H1 (cell line): ENCODE measurements at regions not wholly inside any gene's neighbourhood (a gene's known extent, or its start where the extent isn't known, plus 50 kb on each side); places are given as distances from the start of the nearest gene placed in this dataset.

Experiments used
- CTCF ChIA-PET: fragments of 300-600 bp; sonication (Branson Sonifier 250); formaldehyde crosslinking; loops from one replicate; lab custom pipeline; 2021; ENCODE audit not compliant: partially characterized antibody; lab: Charles Lee
- POLR2A ChIA-PET: fragments of 300-600 bp; sonication (Branson Sonifier 250); formaldehyde crosslinking; loops from one replicate; lab custom pipeline; 2021; ENCODE audit warnings: inconsistent platforms; ENCODE audit not compliant: partially characterized antibody; lab: Charles Lee
- DNase-seq, 2 experiments: peaks; one replicate each; pipeline versions ENCODE4 v3.0.0 to v3.0.0-alpha.2; 2010 to 2022; ENCODE audit warnings: low spot score in 2 of 2, low read depth in 1 of 2, mixed read lengths in 1 of 2
- FAIRE-seq: peaks from 2 replicates; lab custom pipeline; 2011; peaks lifted over from hg19 to GRCh38; lab: Jason Lieb, UNC
- H2AFZ ChIP-seq: 2 replicates; pipeline ENCODE4 v1.8.1; 2012; ENCODE audit warnings: low read length, inconsistent platforms
- H2AK5ac ChIP-seq: 2 replicates; pipeline ENCODE4 v1.6.1; 2013; ENCODE audit warnings: low read depth, low read length
- H2BK120ac ChIP-seq: replicated peaks from 2 replicates; pipeline ENCODE3; 2013; ENCODE audit warnings: low read depth, low read length, inconsistent platforms
- H2BK12ac ChIP-seq: 2 replicates; pipeline ENCODE4 v1.6.1; 2013; ENCODE audit warnings: low read depth, low read length
- H2BK15ac ChIP-seq: 2 replicates; pipeline ENCODE4 v1.6.1; 2013; ENCODE audit warnings: low read length
- H2BK20ac ChIP-seq: 2 replicates; pipeline ENCODE4 v1.6.1; 2013; ENCODE audit warnings: low read length
- H2BK5ac ChIP-seq: 2 replicates; pipeline ENCODE4 v1.6.1; 2013; ENCODE audit warnings: low read depth, low read length
- H3K14ac ChIP-seq: 2 replicates; pipeline ENCODE4 v1.6.1; 2013; ENCODE audit warnings: inconsistent platforms; ENCODE audit not compliant: insufficient read length
- H3K18ac ChIP-seq: 2 replicates; pipeline ENCODE4 v1.6.1; 2013; ENCODE audit warnings: low read length; ENCODE audit errors: extremely low read depth
- H3K23ac ChIP-seq: 2 replicates; pipeline ENCODE4 v1.6.1; 2013; ENCODE audit warnings: inconsistent platforms; ENCODE audit not compliant: insufficient read length
- H3K23me2 ChIP-seq: 2 replicates; pipeline ENCODE4 v1.6.1; 2013; ENCODE audit warnings: low read depth, low read length
- H3K27ac ChIP-seq: 2 replicates; pipeline ENCODE4 v1.6.1; 2011; ENCODE audit warnings: low read depth, low read length, inconsistent platforms
- H3K27me3 ChIP-seq, 4 experiments: replicated peaks in 1 of 4; 1 replicate in 1 of 4; 2 replicates in 3 of 4; pipeline versions ENCODE4 v1.6.1 to v1.8.1; 2011 to 2013; ENCODE audit warnings: low read length in 3 of 4, mild to moderate bottlenecking in 3 of 4, inconsistent platforms in 2 of 4, mixed read lengths in 2 of 4, moderate library complexity in 1 of 4; ENCODE audit not compliant: control insufficient read depth in 3 of 4, insufficient read depth in 3 of 4; ENCODE audit errors: extremely low read depth in 1 of 4
- H3K36me3 ChIP-seq, 4 experiments: 2 replicates each; pipeline versions ENCODE4 v1.6.1 to v1.8.1; 2011 to 2013; ENCODE audit warnings: mild to moderate bottlenecking in 4 of 4, low read length in 3 of 4, moderate library complexity in 2 of 4, control low read depth in 1 of 4, inconsistent platforms in 1 of 4; ENCODE audit not compliant: insufficient read depth in 4 of 4, control insufficient read depth in 2 of 4
- H3K4ac ChIP-seq: replicated peaks from 2 replicates; pipeline ENCODE3; 2013; ENCODE audit warnings: low read length, low read depth, mixed read lengths, inconsistent platforms; ENCODE audit not compliant: insufficient read length
- H3K4me1 ChIP-seq, 4 experiments: replicated peaks in 1 of 4; 1 replicate in 1 of 4; 2 replicates in 3 of 4; pipeline versions ENCODE4 v1.6.1 to v1.8.1; 2011 to 2013; ENCODE audit warnings: low read length in 3 of 4, inconsistent platforms in 2 of 4, mixed read lengths in 1 of 4; ENCODE audit not compliant: insufficient read depth in 4 of 4, control insufficient read depth in 3 of 4
- H3K4me2 ChIP-seq, 2 experiments: 2 replicates each; pipeline versions ENCODE4 v1.6.1 to v1.8.1; 2011 to 2013; ENCODE audit warnings: low read depth in 2 of 2, low read length in 2 of 2, control low read depth in 1 of 2, inconsistent platforms in 1 of 2, mild to moderate bottlenecking in 1 of 2; ENCODE audit not compliant: insufficient read depth in 1 of 2
- H3K4me3 ChIP-seq, 4 experiments: fragments of 200-600, 300-600 bp in 1 of 4; sonication (generic), shearing (Covaris generic), sonication (Bioruptor Twin) in 1 of 4; 2 replicates each; pipeline versions ENCODE4 v1.5.1 to v1.8.1; 2011 to 2016; ENCODE audit warnings: low read length in 4 of 4, low read depth in 3 of 4, control low read depth in 2 of 4, inconsistent platforms in 2 of 4, mild to moderate bottlenecking in 2 of 4, mixed read lengths in 1 of 4, moderate library complexity in 1 of 4; ENCODE audit not compliant: insufficient read depth in 2 of 4; ENCODE audit errors: extremely low read depth in 1 of 4
- H3K56ac ChIP-seq: replicated peaks from 2 replicates; pipeline ENCODE3; 2013; ENCODE audit warnings: low read depth, mild to moderate bottlenecking, mixed read lengths, low read length, inconsistent platforms; ENCODE audit not compliant: insufficient read length
- H3K79me1 ChIP-seq: 2 replicates; pipeline ENCODE4 v1.6.1; 2013; ENCODE audit warnings: low read depth, low read length, control low read depth
- H3K79me2 ChIP-seq, 2 experiments: 2 replicates each; pipeline versions ENCODE4 v1.6.1 to v1.8.1; 2012 to 2013; ENCODE audit warnings: low read length in 2 of 2, mild to moderate bottlenecking in 2 of 2, inconsistent platforms in 1 of 2; ENCODE audit not compliant: insufficient read depth in 2 of 2, control insufficient read depth in 1 of 2
- H3K9ac ChIP-seq, 4 experiments: replicated peaks in 1 of 4; 1 replicate in 1 of 4; 2 replicates in 3 of 4; pipeline versions ENCODE4 v1.6.1 to v1.8.1; 2011 to 2013; ENCODE audit warnings: low read depth in 3 of 4, low read length in 3 of 4, control low read depth in 2 of 4, mild to moderate bottlenecking in 2 of 4, moderate library complexity in 2 of 4, inconsistent platforms in 1 of 4; ENCODE audit errors: extremely low read depth in 1 of 4
- H3K9me3 ChIP-seq, 2 experiments: 2 replicates each; pipeline versions ENCODE4 v1.6.1 to v1.8.1; 2012 to 2013; ENCODE audit warnings: mild to moderate bottlenecking in 2 of 2, moderate library complexity in 2 of 2, control low read depth in 1 of 2, inconsistent platforms in 1 of 2, low read depth in 1 of 2, low read length in 1 of 2, mixed read lengths in 1 of 2; ENCODE audit not compliant: insufficient read depth in 2 of 2
- H4K20me1 ChIP-seq, 2 experiments: replicated peaks in 1 of 2; 2 replicates each; pipeline versions ENCODE3 to v1.8.1; 2011 to 2013; ENCODE audit warnings: inconsistent platforms in 2 of 2, low read length in 2 of 2, mild to moderate bottlenecking in 1 of 2; ENCODE audit not compliant: insufficient read depth in 2 of 2, control insufficient read depth in 1 of 2
- H4K5ac ChIP-seq: 2 replicates; pipeline ENCODE4 v1.6.1; 2013; ENCODE audit warnings: low read length, low read depth, mixed read lengths, inconsistent platforms; ENCODE audit not compliant: insufficient read length
- H4K8ac ChIP-seq: 2 replicates; pipeline ENCODE4 v1.8.0; 2013; ENCODE audit warnings: mild to moderate bottlenecking, moderate library complexity, low read length, inconsistent platforms; ENCODE audit not compliant: insufficient read depth; ENCODE audit errors: extremely low read depth
- H4K91ac ChIP-seq: replicated peaks from 2 replicates; pipeline ENCODE3; 2013; ENCODE audit warnings: low read length, mixed read lengths, inconsistent platforms; ENCODE audit not compliant: insufficient read length
- BCL11A ChIP-seq, 2 experiments: IDR thresholded peaks; one replicate each; pipeline ENCODE4 v1.6.1; 2011; ENCODE audit warnings: low read depth in 2 of 2, low read length in 2 of 2, mild to moderate bottlenecking in 2 of 2
- CBX5 ChIP-seq: fragments of 300-800, 300-1000 bp; sonication (generic); IDR thresholded peaks from 2 replicates; pipeline ENCODE4 v1.7.1; 2016; ENCODE audit warnings: antibody characterized with exemption, low read length, low read depth
- CHD1 ChIP-seq: IDR thresholded peaks from 2 replicates; pipeline ENCODE4 v1.6.1; 2012; ENCODE audit warnings: low read depth, low read length, improper control_type of control experiment
- RNF2 ChIP-seq: fragments of 200-900, 300-1000 bp; sonication (generic); IDR thresholded peaks from 2 replicates; pipeline ENCODE4 v1.7.1; 2016; ENCODE audit warnings: borderline replicate concordance, low read depth, mild to moderate bottlenecking, antibody characterized with exemption, low read length; ENCODE audit not compliant: poor library complexity, severe bottlenecking; ENCODE audit errors: missing control alignments
- SAP30 ChIP-seq: fragments of 300-600 bp; sonication (generic); IDR thresholded peaks from 2 replicates; pipeline ENCODE4 v1.7.1; 2012; ENCODE audit warnings: low read length, moderate library complexity, mild to moderate bottlenecking, inconsistent platforms; ENCODE audit not compliant: insufficient read depth, insufficient replicate concordance
- SIRT6 ChIP-seq: IDR thresholded peaks from one replicate; pipeline ENCODE4 v1.7.1; 2012; ENCODE audit warnings: low read length, inconsistent platforms
- SIX5 ChIP-seq: IDR thresholded peaks from 2 replicates; pipeline ENCODE4 v1.6.1; 2011; ENCODE audit warnings: mild to moderate bottlenecking, low read depth, low read length
- SP4 ChIP-seq: IDR thresholded peaks from 2 replicates; pipeline ENCODE4 v1.6.1; 2012; ENCODE audit warnings: low read length, inconsistent platforms
- TAF7 ChIP-seq: optimal IDR thresholded peaks from 2 replicates; pipeline ENCODE3; 2011; ENCODE audit warnings: low read depth, mild to moderate bottlenecking, inconsistent platforms, low read length, moderate library complexity, borderline replicate concordance
- WGBS, 2 experiments: shearing (Covaris generic) in 1 of 2; methylation state at CpG; one replicate each; pipeline versions ENCODE4 v1.1.6 to v1.1.7; 2013 to 2015; ENCODE audit warnings: low lambda C conversion rate in 2 of 2, mixed read lengths in 2 of 2, inconsistent platforms in 1 of 2, low coverage in 1 of 2, missing lambda C conversion rate in 1 of 2; ENCODE audit not compliant: insufficient replicate concordance in 2 of 2, insufficient coverage in 1 of 2, insufficient read length in 1 of 2; ENCODE audit errors: extremely low coverage in 1 of 2, missing lambda C conversion rate in 1 of 2; 5-methylcytosine and 5-hydroxymethylcytosine counted together
- TF ChIP-seq, protein P1 (sequence below): IDR thresholded peaks from 2 replicates; pipeline ENCODE4 v1.6.1; 2011; ENCODE audit warnings: low read length, improper control_type of control experiment
- TF ChIP-seq, protein P2 (sequence below): IDR thresholded peaks from 2 replicates; pipeline ENCODE4 v1.6.1; 2012; ENCODE audit warnings: inconsistent platforms

DNA sequence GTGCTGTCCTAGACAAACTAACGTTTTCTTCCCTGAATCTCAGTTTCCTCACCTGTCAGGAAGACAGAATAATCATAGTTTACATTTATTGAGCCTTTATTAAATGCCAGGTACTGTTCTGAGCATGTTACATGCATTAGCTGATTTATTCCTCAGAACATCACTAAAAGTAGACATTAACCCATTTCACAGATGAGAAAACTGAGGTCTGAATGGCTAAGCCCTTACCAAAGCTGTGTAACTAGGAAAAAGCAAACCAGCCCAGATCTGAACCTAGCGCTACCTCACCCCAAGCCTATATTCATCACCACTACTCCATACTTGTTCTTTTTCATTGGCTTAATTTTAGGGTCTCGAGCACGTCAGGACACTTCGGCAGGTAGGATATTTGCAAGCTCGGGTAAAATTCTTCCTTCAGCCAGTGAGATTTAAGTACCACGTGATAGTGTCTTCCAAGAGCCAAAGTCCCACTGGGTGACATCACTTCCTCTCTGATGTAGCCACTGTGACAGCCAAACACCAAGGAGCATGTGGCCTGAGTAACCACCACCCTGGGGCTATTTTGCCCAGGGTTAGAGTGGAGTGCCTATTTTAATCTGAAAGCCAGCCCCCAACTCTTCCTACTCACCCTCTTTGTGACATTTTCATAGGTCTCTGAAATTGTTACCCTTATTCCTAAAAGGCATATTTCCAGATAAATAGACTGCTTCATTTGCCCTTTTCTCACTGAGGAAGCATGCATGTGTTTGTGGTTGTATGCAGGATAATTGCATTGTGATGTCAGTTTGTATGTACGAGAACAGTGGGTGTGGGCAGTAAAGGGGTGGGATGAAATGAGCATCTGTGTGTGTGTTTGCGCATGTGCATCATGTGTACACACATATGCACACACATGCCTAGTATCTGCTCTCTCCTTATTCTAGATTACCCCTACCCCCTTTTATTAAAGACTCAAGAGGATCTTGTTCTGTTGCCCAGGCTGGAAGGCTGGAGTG is 62.2 kb upstream of the WSCD2 start:
- H2BK12ac ChIP-seq: no peak overlapping the region
- no peak for FAIRE-seq
- no peak overlapping the region for H2AK5ac ChIP-seq
- H3K27ac ChIP-seq: no peak overlapping the region
- no peak overlapping the region for H3K4ac ChIP-seq
- H4K8ac ChIP-seq: no peak overlapping the region
- H3K36me3 ChIP-seq: no peaks in the 10 kb centered on the region
- H4K5ac ChIP-seq: no peak overlapping the region
- ChIA-PET CTCF (interaction anchor here (0.6 to 2.0 kb wide), 4 partner anchors 10 to 352 kb away, joined by 4 to 8 read pairs (median 5); no protein-coding TSS in a partner anchor), POLR2A (no interaction called here)
- H4K20me1 ChIP-seq: no peaks in the 10 kb centered on the region
- no peaks in the 10 kb centered on the region for H3K79me1 ChIP-seq
- no peak overlapping the region for H2BK20ac ChIP-seq
- H2BK15ac ChIP-seq: no peak overlapping the region
- H3K14ac ChIP-seq: no peak overlapping the region
- no peak overlapping the region for H3K18ac ChIP-seq
- H4K91ac ChIP-seq: no peak overlapping the region
- H3K4me2 ChIP-seq: no peak overlapping the region
- no peak for DNase-seq
- H3K9ac ChIP-seq: no peak overlapping the region
- no peaks in the 10 kb centered on the region for H3K79me2 ChIP-seq
- 76% methylated on average over 9 of the region's 9 CpGs; no CpG with 5 or more reads in 1 of the 2 experiments for WGBS, 2 experiments
- H3K56ac ChIP-seq: no peak overlapping the region
- no peak overlapping the region for H2BK120ac ChIP-seq
- H3K4me1 ChIP-seq: no peaks in the 10 kb centered on the region
- no peak overlapping the region for H2BK5ac ChIP-seq
- no peak overlapping the region for H3K4me3 ChIP-seq
- H3K9me3 ChIP-seq: no peaks in the 10 kb centered on the region
- H3K27me3 ChIP-seq: no peaks in the 10 kb centered on the region
- H3K23me2 ChIP-seq: no peaks in the 10 kb centered on the region
- no peak overlapping the region for H2AFZ ChIP-seq
- H3K23ac ChIP-seq: no peak overlapping the region
- TF ChIP-seq TAF7 (no peak), RNF2 (no peak), CBX5 (no peak), BCL11A (IDR thresholded peaks at IDR 0.05; ENCODE audit: low read depth in 2 of 2, low read length in 2 of 2) (no peak), SAP30 (no peak), CHD1 (no peak), SP4 (no peak), SIRT6 (no peak), SIX5 (no peak)
- TF ChIP-seq, protein P1, sequence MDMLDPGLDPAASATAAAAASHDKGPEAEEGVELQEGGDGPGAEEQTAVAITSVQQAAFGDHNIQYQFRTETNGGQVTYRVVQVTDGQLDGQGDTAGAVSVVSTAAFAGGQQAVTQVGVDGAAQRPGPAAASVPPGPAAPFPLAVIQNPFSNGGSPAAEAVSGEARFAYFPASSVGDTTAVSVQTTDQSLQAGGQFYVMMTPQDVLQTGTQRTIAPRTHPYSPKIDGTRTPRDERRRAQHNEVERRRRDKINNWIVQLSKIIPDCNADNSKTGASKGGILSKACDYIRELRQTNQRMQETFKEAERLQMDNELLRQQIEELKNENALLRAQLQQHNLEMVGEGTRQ: no peak
- TF ChIP-seq, protein P2, sequence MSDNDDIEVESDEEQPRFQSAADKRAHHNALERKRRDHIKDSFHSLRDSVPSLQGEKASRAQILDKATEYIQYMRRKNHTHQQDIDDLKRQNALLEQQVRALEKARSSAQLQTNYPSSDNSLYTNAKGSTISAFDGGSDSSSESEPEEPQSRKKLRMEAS: no peak
